Lower leg skin (tissue), 3 donors: ENCODE measurements at regions not wholly inside any gene's neighbourhood (a gene's known extent, or its start where the extent isn't known, plus 50 kb on each side); places are given as distances from the start of the nearest gene placed in this dataset.
"Not testable (repeated sequence)": the region's sequence is repeated elsewhere in the genome, so short reads cannot be mapped to it uniquely, and the experiment has no call there.

Experiments
- CTCF ChIP-seq, 3 donors: fragments of 450-650 bp; IDR thresholded peaks; one replicate each; pipeline ENCODE4 v1.5.1; 2016; ENCODE audit warnings: antibody characterized with exemption in 3 of 3, mild to moderate bottlenecking in 3 of 3, moderate library complexity in 2 of 3
- POLR2A ChIP-seq, 2 donors: fragments of 450-650 bp; IDR thresholded peaks; one replicate each; pipeline ENCODE4 v1.6.1; 2016 to 2017; ENCODE audit warnings: antibody characterized with exemption in 2 of 2, mild to moderate bottlenecking in 1 of 2, moderate library complexity in 1 of 2

- not testable (repeated sequence) for TF ChIP-seq CTCF, POLR2A (IDR thresholded peaks at IDR 0.05)
Observed at GRCh38 chr9:39566782-39567181, 211.3 kb downstream of the SPATA31A1 start.
